Left ventricle myocardium inferior (tissue), 1 donor: ENCODE measurements at regions not wholly inside any gene's neighbourhood (a gene's known extent, or its start where the extent isn't known, plus 50 kb on each side); places are given as distances from the start of the nearest gene placed in this dataset.

Experiments used
- DNase-seq: peaks from one replicate; pipeline ENCODE4 v3.0.0-alpha.2; 2020
- H3K27ac ChIP-seq: fragments of 200-600 bp; replicated peaks from 2 replicates; pipeline ENCODE4 v1.8.0; 2021
- H3K27me3 ChIP-seq: fragments of 200-600 bp; 2 replicates; pipeline ENCODE4 v1.8.0; 2021; ENCODE audit warnings: low read depth
- H3K36me3 ChIP-seq: fragments of 200-600 bp; 2 replicates; pipeline ENCODE4 v1.8.0; 2021
- H3K4me1 ChIP-seq: fragments of 200-600 bp; 2 replicates; pipeline ENCODE4 v1.8.0; 2021
- H3K4me3 ChIP-seq: fragments of 200-600 bp; 2 replicates; pipeline ENCODE4 v1.8.0; 2021; ENCODE audit warnings: mild to moderate bottlenecking, moderate library complexity
- H3K9me3 ChIP-seq: fragments of 200-600 bp; replicated peaks from 2 replicates; pipeline ENCODE4 v1.8.0; 2021
- CTCF ChIP-seq: fragments of 200-600 bp; IDR thresholded peaks from 2 replicates; pipeline ENCODE4 v1.8.0; 2021; ENCODE audit warnings: antibody characterized with exemption, mild to moderate bottlenecking, borderline replicate concordance
- intact Hi-C: fragments of 100-400 bp; cut with micrococcal nuclease; formaldehyde crosslinking; loops from one replicate; pipeline ENCODE4 v1.11.0; 2022
- donor health status: DM: no; HTN: yes; CAD: no; lungs with severe emphysema.

DNA sequence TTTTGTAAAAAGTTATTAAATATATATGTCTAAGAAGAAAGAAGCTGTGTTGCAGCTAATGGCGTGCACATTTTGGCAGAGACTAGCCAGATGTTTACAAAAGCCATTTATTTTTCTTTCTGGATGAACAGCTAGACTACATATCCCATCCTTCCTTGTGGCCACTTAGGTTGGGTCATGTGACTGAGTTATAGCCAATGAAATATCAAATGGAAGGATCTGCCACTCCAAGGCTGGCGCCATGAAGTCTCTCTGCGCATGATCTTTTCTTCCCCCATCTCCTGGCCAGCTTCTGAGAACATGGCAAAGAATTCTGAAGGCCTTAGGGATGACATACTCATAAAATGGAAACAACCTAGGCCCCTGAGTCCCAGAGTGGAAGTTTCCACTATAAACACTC lies 244.2 kb upstream of the DAB2 start:
- intact Hi-C loops = no loop called here
- H3K36me3 ChIP-seq = no peaks in the 10 kb centered on the region

GRCh38 chr5:39665328-39665727 lies 240.5 kb upstream of the DAB2 start:
- Histone ChIP-seq H3K27ac (no peak overlapping the region), H3K36me3 (no peaks in the 10 kb centered on the region), H3K9me3 (no peaks in the 10 kb centered on the region), H3K27me3 (no peaks in the 10 kb centered on the region), H3K4me1 (no peaks in the 10 kb centered on the region), H3K4me3 (no peak overlapping the region)
- no peak for TF ChIP-seq CTCF
- intact Hi-C loops = no loop called here
- no peak for DNase-seq

More for the DNA sequence above, 244.2 kb upstream of the DAB2 start:
- H3K4me1 ChIP-seq = no peaks in the 10 kb centered on the region
- H3K27ac ChIP-seq = no peak overlapping the region
- TF ChIP-seq CTCF = no peak
- no peak for DNase-seq
- H3K9me3 ChIP-seq = no peaks in the 10 kb centered on the region
- no peak overlapping the region for H3K4me3 ChIP-seq
- no peaks in the 10 kb centered on the region for H3K27me3 ChIP-seq

- TF ChIP-seq CTCF = no peak
- DNase-seq = no peak
- Histone ChIP-seq H3K4me1 (no peaks in the 10 kb centered on the region), H3K4me3 (no peak overlapping the region), H3K27ac (no peak overlapping the region), H3K36me3 (no peaks in the 10 kb centered on the region), H3K27me3 (no peaks in the 10 kb centered on the region), H3K9me3 (no peaks in the 10 kb centered on the region)
- intact Hi-C loops = no loop called here
Measured at GRCh38 chr5:39662945-39663344, 238.2 kb upstream of the DAB2 start.

GRCh38 chr5:39661026-39661779 lies 236.4 kb upstream of the DAB2 start:
- Histone ChIP-seq H3K4me3 (no peak overlapping the region), H3K36me3 (no peaks in the 10 kb centered on the region), H3K27me3 (no peaks in the 10 kb centered on the region), H3K9me3 (no peaks in the 10 kb centered on the region), H3K4me1 (no peaks in the 10 kb centered on the region), H3K27ac (no peak overlapping the region)
- intact Hi-C loops = no loop called here
- no peak for DNase-seq
- no peak for TF ChIP-seq CTCF

DNA sequence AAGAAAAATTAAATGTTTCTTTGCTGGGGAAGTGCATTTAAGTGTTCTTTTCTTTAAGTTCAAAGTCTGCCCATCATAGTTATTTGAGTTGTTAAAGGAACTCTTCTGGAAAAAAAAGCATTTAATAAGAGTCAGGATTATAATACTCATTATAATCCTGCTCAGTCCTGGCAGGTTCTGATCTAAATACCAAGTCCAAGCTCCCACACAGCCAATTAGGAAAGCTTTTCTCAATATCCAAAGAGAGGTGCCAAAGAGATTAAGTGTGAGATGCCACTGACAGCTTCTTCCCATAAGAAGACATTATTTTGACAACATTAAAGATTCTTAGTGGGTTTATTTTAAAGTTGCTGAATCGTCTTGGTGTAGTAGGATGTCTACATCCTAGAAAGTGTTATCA lies 235.2 kb upstream of the DAB2 start:
- Histone ChIP-seq H3K27ac (no peak overlapping the region), H3K27me3 (no peaks in the 10 kb centered on the region), H3K4me1 (no peaks in the 10 kb centered on the region), H3K4me3 (no peak overlapping the region), H3K9me3 (no peaks in the 10 kb centered on the region), H3K36me3 (no peaks in the 10 kb centered on the region)
- no peak for TF ChIP-seq CTCF
- intact Hi-C loops = no loop called here
- no peak for DNase-seq
